ENCODE measurements at regions not wholly inside any gene's neighbourhood (a gene's known extent, or its start where the extent isn't known, plus 50 kb on each side); places are given as distances from the start of the nearest gene placed in this dataset.

DNA sequence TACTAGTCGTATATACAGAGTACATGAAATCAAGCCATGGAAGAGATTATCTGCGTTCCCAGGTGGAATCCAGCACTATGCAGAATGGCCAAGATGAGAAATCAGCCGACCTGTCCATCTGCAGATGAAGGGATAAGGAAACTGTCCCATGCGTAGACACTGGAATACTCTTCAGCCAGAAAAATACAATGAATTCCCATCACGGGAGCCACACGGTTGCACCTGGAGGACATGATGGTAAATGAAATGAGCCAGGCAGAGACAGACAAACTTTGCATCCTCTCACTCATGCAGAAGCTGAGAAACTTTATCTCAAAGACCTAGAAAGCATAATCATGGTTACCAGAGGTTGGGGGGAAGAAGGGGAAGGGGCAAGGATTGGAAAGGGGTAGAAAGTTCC is 111.9 kb upstream of the TOP3B start:
- no peak overlapping the region for H3K4me3 ChIP-seq (ENCODE audit: low read depth, low read length)
- TF ChIP-seq, protein P1, sequence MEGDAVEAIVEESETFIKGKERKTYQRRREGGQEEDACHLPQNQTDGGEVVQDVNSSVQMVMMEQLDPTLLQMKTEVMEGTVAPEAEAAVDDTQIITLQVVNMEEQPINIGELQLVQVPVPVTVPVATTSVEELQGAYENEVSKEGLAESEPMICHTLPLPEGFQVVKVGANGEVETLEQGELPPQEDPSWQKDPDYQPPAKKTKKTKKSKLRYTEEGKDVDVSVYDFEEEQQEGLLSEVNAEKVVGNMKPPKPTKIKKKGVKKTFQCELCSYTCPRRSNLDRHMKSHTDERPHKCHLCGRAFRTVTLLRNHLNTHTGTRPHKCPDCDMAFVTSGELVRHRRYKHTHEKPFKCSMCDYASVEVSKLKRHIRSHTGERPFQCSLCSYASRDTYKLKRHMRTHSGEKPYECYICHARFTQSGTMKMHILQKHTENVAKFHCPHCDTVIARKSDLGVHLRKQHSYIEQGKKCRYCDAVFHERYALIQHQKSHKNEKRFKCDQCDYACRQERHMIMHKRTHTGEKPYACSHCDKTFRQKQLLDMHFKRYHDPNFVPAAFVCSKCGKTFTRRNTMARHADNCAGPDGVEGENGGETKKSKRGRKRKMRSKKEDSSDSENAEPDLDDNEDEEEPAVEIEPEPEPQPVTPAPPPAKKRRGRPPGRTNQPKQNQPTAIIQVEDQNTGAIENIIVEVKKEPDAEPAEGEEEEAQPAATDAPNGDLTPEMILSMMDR (IDR thresholded peaks at IDR 0.05; ENCODE audit: insufficient read depth, low read depth, low read length), result no peak
- no peak for DNase-seq (ENCODE audit: low read depth)

DNA sequence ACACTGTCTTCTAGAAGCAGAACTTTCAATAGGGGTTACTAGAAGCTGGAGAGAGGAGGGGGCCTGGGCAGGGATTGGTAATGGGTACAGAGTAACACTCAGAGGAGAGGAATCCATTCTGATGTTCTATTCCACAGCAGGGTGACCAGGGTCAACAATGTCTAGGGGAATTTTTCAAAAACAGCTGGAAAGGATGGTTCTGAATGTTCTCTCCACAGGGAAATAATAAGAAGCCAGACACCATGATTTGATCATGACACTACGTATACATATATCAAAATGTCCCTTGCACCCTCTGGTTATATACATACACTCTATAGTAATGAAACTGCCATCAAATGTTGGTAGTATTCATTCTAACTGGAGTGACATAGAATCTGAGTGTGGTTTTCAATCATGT is 111.2 kb upstream of the TOP3B start:
- H3K4me3 ChIP-seq (ENCODE audit: low read depth, low read length), result no peak overlapping the region
- no peak for DNase-seq (ENCODE audit: low read depth)
- TF ChIP-seq, protein P1 (IDR thresholded peaks at IDR 0.05; ENCODE audit: insufficient read depth, low read depth, low read length), result no peak

DNA sequence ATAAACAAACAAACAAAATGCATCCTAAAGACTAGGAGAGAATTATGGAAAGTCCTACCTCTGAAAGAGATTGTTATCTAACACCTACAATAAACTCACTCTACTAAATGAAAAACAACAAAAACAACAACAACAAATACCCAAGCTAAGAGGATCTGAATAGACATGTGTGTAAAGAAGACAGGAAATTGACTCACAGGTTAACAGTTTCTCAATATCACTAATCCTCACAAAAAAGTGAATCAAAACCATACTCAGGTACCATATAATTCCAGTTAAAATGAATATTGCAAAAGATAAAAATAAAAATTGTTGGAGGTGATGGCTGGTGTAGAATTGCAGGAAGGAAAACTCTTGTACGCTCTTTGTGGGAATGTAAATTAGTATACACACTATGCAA is 110.4 kb upstream of the TOP3B start:
- no peak for DNase-seq (ENCODE audit: low read depth)
- TF ChIP-seq, protein P1 (IDR thresholded peaks at IDR 0.05; ENCODE audit: insufficient read depth, low read depth, low read length), result no peak

DNA sequence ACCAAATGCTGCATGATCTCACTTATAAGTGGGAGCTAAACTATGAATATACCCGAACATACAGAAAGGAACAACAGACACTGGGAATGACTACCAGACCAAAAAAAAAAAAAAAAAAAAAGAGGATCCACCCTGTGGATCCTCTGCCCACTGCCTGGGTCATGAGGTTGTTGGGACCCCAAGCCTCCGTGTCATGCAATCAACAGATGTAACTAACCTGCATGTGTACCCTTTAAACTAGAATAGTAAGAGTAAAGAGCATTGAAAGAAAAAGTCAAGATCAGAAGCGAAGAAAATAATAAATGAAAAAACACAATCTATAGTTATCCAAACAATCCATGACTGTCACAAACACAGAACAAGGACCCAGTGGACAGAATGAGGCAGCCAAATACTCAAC is 109.5 kb upstream of the TOP3B start:
- DNase-seq (ENCODE audit: low read depth), result no peak
- TF ChIP-seq, protein P1 (IDR thresholded peaks at IDR 0.05; ENCODE audit: insufficient read depth, low read depth, low read length), result no peak
- no peak overlapping the region for H3K4me3 ChIP-seq (ENCODE audit: low read depth, low read length)

More for the DNA sequence above, 110.4 kb upstream of the TOP3B start:
- H3K4me3 ChIP-seq (ENCODE audit: low read depth, low read length), result no peak overlapping the region

DNA sequence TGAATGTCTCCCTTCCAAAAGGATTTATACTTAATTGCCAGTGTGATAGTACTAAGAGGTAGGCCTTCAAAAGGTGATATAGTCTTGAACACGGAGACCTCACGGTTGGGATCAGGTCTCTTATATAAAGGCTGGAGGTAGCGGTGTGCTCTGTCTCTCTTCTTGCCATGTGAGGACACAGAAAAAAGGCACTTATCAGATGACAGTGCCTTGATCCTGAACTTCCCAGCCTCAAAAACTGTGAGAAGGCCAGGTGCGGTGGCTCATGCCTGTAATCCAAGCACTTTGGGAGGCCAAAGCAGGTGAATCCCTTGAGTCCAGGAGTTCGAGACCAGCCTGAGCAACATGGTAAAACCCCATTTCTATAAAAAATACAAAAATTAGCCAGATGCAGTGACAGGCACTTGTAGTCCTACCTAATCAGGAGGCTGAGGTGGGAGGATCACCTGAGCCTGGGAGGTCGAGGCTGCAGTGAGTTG is 108.9 kb upstream of the TOP3B start:
- DNase-seq (ENCODE audit: low read depth), result no peak
- TF ChIP-seq, protein P1 (IDR thresholded peaks at IDR 0.05; ENCODE audit: insufficient read depth, low read depth, low read length), result no peak
- H3K4me3 ChIP-seq (ENCODE audit: low read depth, low read length), result no peak overlapping the region

DNA sequence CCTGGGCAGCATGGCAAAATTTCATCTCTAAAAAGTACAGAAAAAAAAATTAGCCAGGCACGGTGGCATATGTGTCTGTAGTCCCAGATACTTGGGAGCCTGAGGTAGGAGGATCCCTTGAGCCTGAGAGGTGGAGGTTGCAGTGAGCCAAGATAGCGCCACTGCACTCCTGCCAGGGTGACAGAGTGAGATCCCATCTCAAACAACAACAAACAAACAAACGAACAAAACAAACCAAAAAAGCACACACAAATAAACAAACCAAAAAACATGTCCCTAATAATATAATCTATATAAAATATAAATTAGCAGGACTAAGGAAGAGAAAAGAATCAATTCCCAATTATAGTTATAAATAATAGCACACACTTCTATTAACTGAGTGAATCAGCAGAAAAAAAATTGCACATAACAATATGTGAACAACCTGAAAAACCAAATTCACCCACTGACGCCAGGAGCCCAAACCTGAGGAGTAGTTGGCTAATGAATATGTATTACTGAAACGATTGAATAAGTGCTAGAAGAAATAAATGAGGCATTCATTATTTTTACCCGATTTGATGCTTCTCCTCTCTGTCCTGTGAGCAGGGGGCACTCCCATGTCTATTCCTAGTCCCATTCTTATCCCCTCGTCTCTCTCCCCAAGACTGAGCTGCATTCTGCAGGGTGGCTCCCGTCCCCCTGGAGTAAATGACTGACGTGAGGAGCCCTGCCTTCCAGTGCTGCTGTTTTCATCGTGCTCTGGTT is 108.2 kb upstream of the TOP3B start:
- no peak overlapping the region for H3K4me3 ChIP-seq (ENCODE audit: low read depth, low read length)
- TF ChIP-seq, protein P1 (IDR thresholded peaks at IDR 0.05; ENCODE audit: insufficient read depth, low read depth, low read length), result no peak
- DNase-seq (ENCODE audit: low read depth), result no peak

Data from fibroblast of villous mesenchyme (primary cell).